Fibroblast of lung (primary cell): ENCODE measurements at regions not wholly inside any gene's neighbourhood (a gene's known extent, or its start where the extent isn't known, plus 50 kb on each side); places are given as distances from the start of the nearest gene placed in this dataset.

Experiments
- DNase-seq, 2 donors: peaks; one replicate each; pipeline versions ENCODE4 v3.0.0 to v3.0.0-alpha.2; 2010; ENCODE audit warnings: low read depth in 2 of 2
- H2AFZ ChIP-seq: 2 replicates; pipeline ENCODE4 v1.5.1; 2012; ENCODE audit warnings: low read length, control low read depth, inconsistent platforms
- H3K27ac ChIP-seq: 2 replicates; pipeline ENCODE4 v1.5.1; 2011; ENCODE audit warnings: low read length, control low read depth; ENCODE audit not compliant: insufficient read depth
- H3K27me3 ChIP-seq: 2 replicates; pipeline ENCODE4 v1.5.1; 2011; ENCODE audit warnings: mild to moderate bottlenecking, low read length; ENCODE audit not compliant: control insufficient read depth, insufficient read depth
- H3K36me3 ChIP-seq: 2 replicates; pipeline ENCODE4 v1.5.1; 2011; ENCODE audit warnings: low read length; ENCODE audit not compliant: control insufficient read depth, insufficient read depth
- H3K4me1 ChIP-seq: 2 replicates; pipeline ENCODE4 v1.5.1; 2011; ENCODE audit warnings: low read length; ENCODE audit not compliant: control insufficient read depth, insufficient read depth; ENCODE audit errors: extremely low read depth
- H3K4me2 ChIP-seq: 2 replicates; pipeline ENCODE4 v1.5.1; 2011; ENCODE audit warnings: low read length, control low read depth; ENCODE audit not compliant: insufficient read depth; ENCODE audit errors: extremely low read depth
- H3K4me3 ChIP-seq, 4 experiments: fragments of 200-600 bp in 1 of 4; sonication (generic) in 1 of 4; replicated peaks in 1 of 4; 2 replicates each; pipeline ENCODE4 v1.5.1; 2011 to 2016; ENCODE audit warnings: low read length in 4 of 4, low read depth in 3 of 4, mild to moderate bottlenecking in 3 of 4, control low read depth in 2 of 4, inconsistent platforms in 1 of 4, mixed read lengths in 1 of 4; ENCODE audit not compliant: insufficient read depth in 1 of 4; ENCODE audit errors: control extremely low read depth in 1 of 4
- H3K79me2 ChIP-seq: 2 replicates; pipeline ENCODE4 v1.5.1; 2012; ENCODE audit warnings: mild to moderate bottlenecking, low read length, inconsistent platforms; ENCODE audit not compliant: control insufficient read depth, insufficient read depth
- H3K9ac ChIP-seq: 2 replicates; pipeline ENCODE4 v1.5.1; 2011; ENCODE audit warnings: mild to moderate bottlenecking, low read length, control low read depth; ENCODE audit not compliant: insufficient read depth
- H3K9me3 ChIP-seq: 2 replicates; pipeline ENCODE4 v1.5.1; 2012; ENCODE audit warnings: low read depth, low read length; ENCODE audit not compliant: control insufficient read depth, insufficient read depth
- H4K20me1 ChIP-seq: 2 replicates; pipeline ENCODE4 v1.5.1; 2011; ENCODE audit warnings: low read length; ENCODE audit not compliant: control insufficient read depth, insufficient read depth; ENCODE audit errors: extremely low read depth
- CTCF ChIP-seq, 2 donors: IDR thresholded peaks in 1 of 2; conservative IDR thresholded peaks in 1 of 2; 1 replicate in 1 of 2; 2 replicates in 1 of 2; pipeline ENCODE4 v1.5.1; 2011 to 2012; ENCODE audit warnings: low read length in 2 of 2, control low read depth in 1 of 2, inconsistent platforms in 1 of 2, low read depth in 1 of 2, mild to moderate bottlenecking in 1 of 2
- EZH2 ChIP-seq: IDR thresholded peaks from 2 replicates; pipeline ENCODE4 v1.5.1; 2012; ENCODE audit warnings: low read length, control low read depth, mild to moderate bottlenecking; ENCODE audit errors: missing control alignments

- Histone ChIP-seq H3K79me2 (no peaks in the 10 kb centered on the region), H2AFZ (no peak overlapping the region), H3K4me1 (no peaks in the 10 kb centered on the region), H3K27ac (no peak overlapping the region), H3K4me3 (no peak overlapping the region), H3K9me3 (no peaks in the 10 kb centered on the region), H3K9ac (no peak overlapping the region), H4K20me1 (no peaks in the 10 kb centered on the region), H3K27me3 (no peaks in the 10 kb centered on the region), H3K4me2 (no peak overlapping the region), H3K36me3 (no peaks in the 10 kb centered on the region)
- DNase-seq: no peak
- TF ChIP-seq CTCF (conservative IDR thresholded peaks at IDR 0.05 in 1 of 2, IDR thresholded peaks at IDR 0.05 in 1 of 2; ENCODE audit: low read depth in 1 of 2, low read length in 2 of 2) (no peak), EZH2 (no peak)
Observed at GRCh38 chr6:16048221-16048620, 80.7 kb upstream of the MYLIP start.

GRCh38 chr6:16047435-16047990 lies 81.4 kb upstream of the MYLIP start:
- DNase-seq: no peak
- H3K4me3 ChIP-seq: no peak overlapping the region
- no peaks in the 10 kb centered on the region for H3K36me3 ChIP-seq
- H3K27me3 ChIP-seq: no peaks in the 10 kb centered on the region
- no peak overlapping the region for H3K4me2 ChIP-seq
- no peak for TF ChIP-seq EZH2
- TF ChIP-seq CTCF (conservative IDR thresholded peaks at IDR 0.05 in 1 of 2, IDR thresholded peaks at IDR 0.05 in 1 of 2; ENCODE audit: low read depth in 1 of 2, low read length in 2 of 2): no peak
- no peak overlapping the region for H3K27ac ChIP-seq
- H2AFZ ChIP-seq: no peak overlapping the region
- no peaks in the 10 kb centered on the region for H3K4me1 ChIP-seq
- H4K20me1 ChIP-seq: no peaks in the 10 kb centered on the region
- H3K9me3 ChIP-seq: no peaks in the 10 kb centered on the region
- H3K9ac ChIP-seq: no peak overlapping the region
- no peaks in the 10 kb centered on the region for H3K79me2 ChIP-seq

GRCh38 chr6:16045238-16045637 lies 83.6 kb upstream of the MYLIP start:
- H3K9me3 ChIP-seq: no peaks in the 10 kb centered on the region
- no peaks in the 10 kb centered on the region for H3K79me2 ChIP-seq
- peak in 1 of 2 donors; percentile 11 for DNase-seq
- H4K20me1 ChIP-seq: no peaks in the 10 kb centered on the region
- no peak overlapping the region for H3K27ac ChIP-seq
- no peaks in the 10 kb centered on the region for H3K4me1 ChIP-seq
- H2AFZ ChIP-seq: no peak overlapping the region
- H3K4me3 ChIP-seq: no peak overlapping the region
- TF ChIP-seq EZH2 (no peak), CTCF (conservative IDR thresholded peaks at IDR 0.05 in 1 of 2, IDR thresholded peaks at IDR 0.05 in 1 of 2; ENCODE audit: low read depth in 1 of 2, low read length in 2 of 2) (no peak)
- no peak overlapping the region for H3K4me2 ChIP-seq
- no peaks in the 10 kb centered on the region for H3K36me3 ChIP-seq
- H3K27me3 ChIP-seq: no peaks in the 10 kb centered on the region
- H3K9ac ChIP-seq: no peak overlapping the region
